ENCODE measurements at regions not wholly inside any gene's neighbourhood (a gene's known extent, or its start where the extent isn't known, plus 50 kb on each side); places are given as distances from the start of the nearest gene placed in this dataset.
A peak's percentile ranks its signal among the peaks of the same experiment; 100 is the strongest.
"Not testable (repeated sequence)": the region's sequence is repeated elsewhere in the genome, so short reads cannot be mapped to it uniquely, and the experiment has no call there.

DNA sequence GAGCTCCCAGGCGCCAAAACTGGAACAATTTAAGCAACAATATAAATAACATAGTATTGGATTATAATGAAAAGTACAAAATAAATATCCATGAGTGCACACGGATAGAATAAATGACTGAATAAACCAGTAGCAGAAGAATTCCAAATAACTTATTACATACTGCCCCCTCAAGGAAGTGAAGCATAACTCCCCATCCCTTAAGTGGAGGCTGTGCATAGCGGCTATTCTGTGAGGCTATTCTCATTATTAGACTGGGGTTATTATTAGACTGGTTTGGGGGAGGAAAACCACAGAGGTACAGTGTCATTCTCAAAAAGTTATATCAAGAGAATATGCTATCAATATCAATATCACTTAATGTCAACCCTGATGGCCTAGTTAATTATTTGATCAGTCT lies 94.4 kb upstream of the SIRPA start:
- no peaks in the 10 kb centered on the region for H3K36me3 ChIP-seq (ENCODE audit: control insufficient read depth, insufficient read depth, low read length)
- peaks cover 4% of the 10 kb centered on the region for H3K4me1 ChIP-seq (ENCODE audit: control insufficient read depth, extremely low read depth, insufficient read depth, low read length)
- H3K27me3 ChIP-seq (ENCODE audit: control insufficient read depth, insufficient read depth, low read length): no peaks in the 10 kb centered on the region
- H3K4me3 ChIP-seq (replicated peaks in 1 of 4; ENCODE audit: control extremely low read depth in 1 of 4, insufficient read depth in 1 of 4, low read depth in 3 of 4, low read length in 4 of 4): no peak overlapping the region
- DNase-seq (ENCODE audit: low read depth in 2 of 2): peak; percentile 44 to 65
- no peak overlapping the region for H3K9ac ChIP-seq (ENCODE audit: insufficient read depth, low read length)
- H3K4me2 ChIP-seq (ENCODE audit: extremely low read depth, insufficient read depth, low read length): no peak overlapping the region
- H2AFZ ChIP-seq (ENCODE audit: low read length): no peak overlapping the region
- no peak overlapping the region for H3K27ac ChIP-seq (ENCODE audit: insufficient read depth, low read length)
- no peaks in the 10 kb centered on the region for H3K79me2 ChIP-seq (ENCODE audit: control insufficient read depth, insufficient read depth, low read length)
- H4K20me1 ChIP-seq (ENCODE audit: control insufficient read depth, extremely low read depth, insufficient read depth, low read length): no peaks in the 10 kb centered on the region
- no peaks in the 10 kb centered on the region for H3K9me3 ChIP-seq (ENCODE audit: control insufficient read depth, insufficient read depth, low read depth, low read length)
- TF ChIP-seq EZH2 (IDR thresholded peaks at IDR 0.05; ENCODE audit: low read length, missing control alignments): no peak
- TF ChIP-seq, protein P1, sequence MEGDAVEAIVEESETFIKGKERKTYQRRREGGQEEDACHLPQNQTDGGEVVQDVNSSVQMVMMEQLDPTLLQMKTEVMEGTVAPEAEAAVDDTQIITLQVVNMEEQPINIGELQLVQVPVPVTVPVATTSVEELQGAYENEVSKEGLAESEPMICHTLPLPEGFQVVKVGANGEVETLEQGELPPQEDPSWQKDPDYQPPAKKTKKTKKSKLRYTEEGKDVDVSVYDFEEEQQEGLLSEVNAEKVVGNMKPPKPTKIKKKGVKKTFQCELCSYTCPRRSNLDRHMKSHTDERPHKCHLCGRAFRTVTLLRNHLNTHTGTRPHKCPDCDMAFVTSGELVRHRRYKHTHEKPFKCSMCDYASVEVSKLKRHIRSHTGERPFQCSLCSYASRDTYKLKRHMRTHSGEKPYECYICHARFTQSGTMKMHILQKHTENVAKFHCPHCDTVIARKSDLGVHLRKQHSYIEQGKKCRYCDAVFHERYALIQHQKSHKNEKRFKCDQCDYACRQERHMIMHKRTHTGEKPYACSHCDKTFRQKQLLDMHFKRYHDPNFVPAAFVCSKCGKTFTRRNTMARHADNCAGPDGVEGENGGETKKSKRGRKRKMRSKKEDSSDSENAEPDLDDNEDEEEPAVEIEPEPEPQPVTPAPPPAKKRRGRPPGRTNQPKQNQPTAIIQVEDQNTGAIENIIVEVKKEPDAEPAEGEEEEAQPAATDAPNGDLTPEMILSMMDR (conservative IDR thresholded peaks at IDR 0.05 in 1 of 2, IDR thresholded peaks at IDR 0.05 in 1 of 2; ENCODE audit: low read depth in 1 of 2, low read length in 2 of 2): peak; percentile 41 to 59

DNA sequence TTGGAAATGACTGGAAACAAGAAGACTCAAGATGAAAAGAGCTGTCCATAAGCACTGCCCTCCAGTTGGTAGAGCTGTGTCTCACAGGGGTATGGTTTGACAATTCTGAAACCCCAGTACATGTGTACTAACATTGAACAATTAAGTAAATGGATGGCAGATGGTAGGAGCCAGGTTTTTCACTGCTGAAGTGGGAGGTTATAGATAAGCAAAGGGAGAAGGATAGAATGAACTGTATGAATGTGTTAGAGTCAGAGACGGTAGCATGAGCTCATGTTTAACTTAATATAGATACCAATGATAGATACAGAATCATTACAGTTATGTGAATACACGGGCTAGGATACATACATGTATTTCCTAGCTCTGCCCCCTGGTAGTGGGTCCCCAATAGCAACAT lies 95.0 kb upstream of the SIRPA start:
- Histone ChIP-seq H3K36me3 (ENCODE audit: control insufficient read depth, insufficient read depth, low read length) (no peaks in the 10 kb centered on the region), H3K79me2 (ENCODE audit: control insufficient read depth, insufficient read depth, low read length) (no peaks in the 10 kb centered on the region), H3K4me2 (ENCODE audit: extremely low read depth, insufficient read depth, low read length) (no peak overlapping the region), H3K9ac (ENCODE audit: insufficient read depth, low read length) (no peak overlapping the region), H3K27ac (ENCODE audit: insufficient read depth, low read length) (no peak overlapping the region), H3K4me3 (replicated peaks in 1 of 4; ENCODE audit: control extremely low read depth in 1 of 4, insufficient read depth in 1 of 4, low read depth in 3 of 4, low read length in 4 of 4) (no peak overlapping the region), H4K20me1 (ENCODE audit: control insufficient read depth, extremely low read depth, insufficient read depth, low read length) (no peaks in the 10 kb centered on the region), H3K9me3 (ENCODE audit: control insufficient read depth, insufficient read depth, low read depth, low read length) (no peaks in the 10 kb centered on the region), H2AFZ (ENCODE audit: low read length) (no peak overlapping the region), H3K4me1 (ENCODE audit: control insufficient read depth, extremely low read depth, insufficient read depth, low read length) (peaks cover 4% of the 10 kb centered on the region), H3K27me3 (ENCODE audit: control insufficient read depth, insufficient read depth, low read length) (no peaks in the 10 kb centered on the region)
- no peak for DNase-seq (ENCODE audit: low read depth in 2 of 2)
- TF ChIP-seq, protein P1 (conservative IDR thresholded peaks at IDR 0.05 in 1 of 2, IDR thresholded peaks at IDR 0.05 in 1 of 2; ENCODE audit: low read depth in 1 of 2, low read length in 2 of 2): no peak
- no peak for TF ChIP-seq EZH2 (IDR thresholded peaks at IDR 0.05; ENCODE audit: low read length, missing control alignments)

DNA sequence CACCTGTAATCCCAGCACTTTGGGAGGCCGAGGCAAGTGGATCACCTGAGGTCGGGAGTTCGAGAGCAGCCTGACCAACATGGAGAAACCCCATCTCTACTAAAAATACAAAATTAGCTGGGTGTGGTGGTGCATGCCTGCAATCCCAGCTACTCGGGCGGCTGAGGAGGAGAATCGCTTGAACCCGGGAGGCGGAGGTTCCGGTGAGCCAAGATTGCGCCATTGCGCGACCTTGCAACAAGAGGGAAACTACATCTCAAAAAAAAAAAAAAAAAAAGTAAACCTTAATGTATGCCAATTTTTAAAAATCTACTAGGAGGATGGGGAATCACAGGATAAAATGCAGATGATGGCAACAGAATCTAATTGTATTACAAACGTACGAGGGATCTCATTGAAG lies 95.5 kb upstream of the SIRPA start:
- not testable (repeated sequence) for H3K4me2 ChIP-seq (ENCODE audit: extremely low read depth, insufficient read depth, low read length); H3K9me3 ChIP-seq (ENCODE audit: control insufficient read depth, insufficient read depth, low read depth, low read length); DNase-seq (ENCODE audit: low read depth in 2 of 2); H3K4me1 ChIP-seq (ENCODE audit: control insufficient read depth, extremely low read depth, insufficient read depth, low read length); H3K36me3 ChIP-seq (ENCODE audit: control insufficient read depth, insufficient read depth, low read length); H3K4me3 ChIP-seq (replicated peaks in 1 of 4; ENCODE audit: control extremely low read depth in 1 of 4, insufficient read depth in 1 of 4, low read depth in 3 of 4, low read length in 4 of 4); H3K27me3 ChIP-seq (ENCODE audit: control insufficient read depth, insufficient read depth, low read length); H4K20me1 ChIP-seq (ENCODE audit: control insufficient read depth, extremely low read depth, insufficient read depth, low read length); H3K27ac ChIP-seq (ENCODE audit: insufficient read depth, low read length); H3K79me2 ChIP-seq (ENCODE audit: control insufficient read depth, insufficient read depth, low read length); H2AFZ ChIP-seq (ENCODE audit: low read length); H3K9ac ChIP-seq (ENCODE audit: insufficient read depth, low read length)

Data from fibroblast of lung (primary cell).